GM18499 (cell line): ENCODE measurements at regions not wholly inside any gene's neighbourhood (a gene's known extent, or its start where the extent isn't known, plus 50 kb on each side); places are given as distances from the start of the nearest gene placed in this dataset.
"Not testable (repeated sequence)": the region's sequence is repeated elsewhere in the genome, so short reads cannot be mapped to it uniquely, and the experiment has no call there.

ENCODE experiments used
- ATAC-seq: cut with Tn5 transposase; IDR thresholded peaks from one replicate; pipeline ENCODE4 v1.9.1; 2021; ENCODE audit warnings: moderate number of reproducible peaks; ENCODE audit not compliant: insufficient read depth, unreplicated experiment

- ATAC-seq, result no peak
Measured at GRCh38 chr3:61372723-61373122, 121.5 kb upstream of the FHIT start.

GRCh38 chr3:61378311-61378710 lies 127.1 kb upstream of the FHIT start:
- no peak for ATAC-seq

- no peak for ATAC-seq
Measured at GRCh38 chr3:61381745-61382392, 130.6 kb upstream of the FHIT start.

- ATAC-seq, result no peak
Measured at GRCh38 chr3:61387817-61388216, 136.6 kb upstream of the FHIT start.

GRCh38 chr3:61393480-61393947 lies 142.3 kb upstream of the FHIT start:
- ATAC-seq, result not testable (repeated sequence)

- ATAC-seq, result no peak
Measured at GRCh38 chr3:61401359-61401758, 150.1 kb upstream of the FHIT start.

GRCh38 chr3:61407397-61407796 lies 154.0 kb upstream of the PTPRG start:
- no peak for ATAC-seq

- ATAC-seq, result no peak
Measured at GRCh38 chr3:61409638-61410037, 151.7 kb upstream of the PTPRG start.

GRCh38 chr3:61410358-61410757 lies 151.0 kb upstream of the PTPRG start:
- not testable (repeated sequence) for ATAC-seq

GRCh38 chr3:61411009-61411662 lies 150.2 kb upstream of the PTPRG start:
- no peak for ATAC-seq

GRCh38 chr3:61414456-61414855 lies 146.9 kb upstream of the PTPRG start:
- no peak for ATAC-seq

GRCh38 chr3:61415201-61415600 lies 146.2 kb upstream of the PTPRG start:
- ATAC-seq, result no peak

GRCh38 chr3:61416618-61417017 lies 144.8 kb upstream of the PTPRG start:
- no peak for ATAC-seq

GRCh38 chr3:61417352-61417751 lies 144.0 kb upstream of the PTPRG start:
- ATAC-seq, result no peak

- no peak for ATAC-seq
Measured at GRCh38 chr3:61420136-61420759, 141.1 kb upstream of the PTPRG start.

- ATAC-seq, result no peak
Measured at GRCh38 chr3:61422945-61423673, 138.3 kb upstream of the PTPRG start.

- no peak for ATAC-seq
Measured at GRCh38 chr3:61425356-61425755, 136.0 kb upstream of the PTPRG start.

- ATAC-seq, result no peak
Measured at GRCh38 chr3:61429106-61429505, 132.3 kb upstream of the PTPRG start.

- ATAC-seq, result not testable (repeated sequence)
Measured at GRCh38 chr3:61434901-61435300, 126.5 kb upstream of the PTPRG start.

- ATAC-seq, result not testable (repeated sequence)
Measured at GRCh38 chr3:61435361-61435760, 126.0 kb upstream of the PTPRG start.
